Right lobe of liver (tissue), 4 donors: ENCODE measurements at regions not wholly inside any gene's neighbourhood (a gene's known extent, or its start where the extent isn't known, plus 50 kb on each side); places are given as distances from the start of the nearest gene placed in this dataset.

Experiments
- CTCF ChIP-seq, 4 donors: fragments of 200-600 bp in 3 of 4; fragments of 450-650 bp in 1 of 4; IDR thresholded peaks; one replicate each; pipeline versions ENCODE4 v1.5.1 to v1.8.0; 2016 to 2022; ENCODE audit warnings: antibody characterized with exemption in 4 of 4, mild to moderate bottlenecking in 2 of 4
- POLR2A ChIP-seq: fragments of 450-650 bp; IDR thresholded peaks from one replicate; pipeline ENCODE4 v1.6.1; 2017; ENCODE audit warnings: antibody characterized with exemption, mild to moderate bottlenecking
- donor health status: DM: no; HTN: no; CAD: no.
- donor health status: DM: no; HTN: no; CAD: no.
- donor health status: DM: no; HTN: yes; CAD: no.

- TF ChIP-seq CTCF (IDR thresholded peaks at IDR 0.05) = no peak
- TF ChIP-seq POLR2A = no peak
Measured at GRCh38 chr15:39435244-39435643, 145.6 kb upstream of the THBS1 start.
